KMS-11 (cell line): ENCODE measurements at regions not wholly inside any gene's neighbourhood (a gene's known extent, or its start where the extent isn't known, plus 50 kb on each side); places are given as distances from the start of the nearest gene placed in this dataset.

ENCODE experiments used
- H2AFZ ChIP-seq: fragments of 200-600 bp; sonication (generic); 2 replicates; pipeline ENCODE4 v1.6.1; 2016; ENCODE audit warnings: antibody characterized with exemption, mixed run types, low read depth
- H3K27ac ChIP-seq: fragments of 200-600 bp; sonication (generic); 2 replicates; pipeline ENCODE4 v1.6.1; 2016; ENCODE audit warnings: mild to moderate bottlenecking, mixed run types
- H3K27me3 ChIP-seq: fragments of 200-600 bp; sonication (generic); 2 replicates; pipeline ENCODE4 v1.6.1; 2017; ENCODE audit warnings: mild to moderate bottlenecking, low read depth, mixed run types, moderate library complexity; ENCODE audit not compliant: insufficient read depth
- H3K36me3 ChIP-seq: fragments of 200-600 bp; sonication (generic); 2 replicates; pipeline ENCODE4 v1.6.1; 2017; ENCODE audit warnings: mild to moderate bottlenecking, mixed run types; ENCODE audit not compliant: insufficient read depth
- H3K4me1 ChIP-seq: fragments of 200-600 bp; sonication (generic); 2 replicates; pipeline ENCODE4 v1.6.1; 2016; ENCODE audit warnings: mild to moderate bottlenecking, low read depth, mixed run types; ENCODE audit not compliant: poor library complexity, severe bottlenecking
- H3K4me2 ChIP-seq: fragments of 200-600 bp; sonication (generic); 2 replicates; pipeline ENCODE4 v1.7.0; 2016; ENCODE audit warnings: mild to moderate bottlenecking, mixed run types
- H3K4me3 ChIP-seq: fragments of 200-600 bp; sonication (generic); IDR thresholded peaks from 2 replicates; pipeline ENCODE4 v1.6.1; 2017; ENCODE audit warnings: low read depth, low read length, mixed read lengths; ENCODE audit not compliant: insufficient read depth
- H3K79me2 ChIP-seq: fragments of 200-600 bp; sonication (generic); 2 replicates; pipeline ENCODE4 v1.6.1; 2016; ENCODE audit warnings: low read depth, mixed run types; ENCODE audit not compliant: insufficient read depth
- H3K9ac ChIP-seq: fragments of 200-600 bp; sonication (generic); 2 replicates; pipeline ENCODE4 v1.6.1; 2016; ENCODE audit warnings: mild to moderate bottlenecking, mixed run types
- H4K20me1 ChIP-seq: fragments of 200-600 bp; sonication (generic); 2 replicates; pipeline ENCODE4 v1.6.1; 2016; ENCODE audit warnings: mild to moderate bottlenecking, mixed run types; ENCODE audit not compliant: insufficient read depth
- TF ChIP-seq, protein P1 (sequence below): fragments of 200-600 bp; sonication (generic); conservative IDR thresholded peaks from 2 replicates; pipeline ENCODE4 v1.6.1; 2017; ENCODE audit warnings: low read depth, mild to moderate bottlenecking, antibody characterized with exemption, low read length, moderate library complexity, mixed read lengths

DNA sequence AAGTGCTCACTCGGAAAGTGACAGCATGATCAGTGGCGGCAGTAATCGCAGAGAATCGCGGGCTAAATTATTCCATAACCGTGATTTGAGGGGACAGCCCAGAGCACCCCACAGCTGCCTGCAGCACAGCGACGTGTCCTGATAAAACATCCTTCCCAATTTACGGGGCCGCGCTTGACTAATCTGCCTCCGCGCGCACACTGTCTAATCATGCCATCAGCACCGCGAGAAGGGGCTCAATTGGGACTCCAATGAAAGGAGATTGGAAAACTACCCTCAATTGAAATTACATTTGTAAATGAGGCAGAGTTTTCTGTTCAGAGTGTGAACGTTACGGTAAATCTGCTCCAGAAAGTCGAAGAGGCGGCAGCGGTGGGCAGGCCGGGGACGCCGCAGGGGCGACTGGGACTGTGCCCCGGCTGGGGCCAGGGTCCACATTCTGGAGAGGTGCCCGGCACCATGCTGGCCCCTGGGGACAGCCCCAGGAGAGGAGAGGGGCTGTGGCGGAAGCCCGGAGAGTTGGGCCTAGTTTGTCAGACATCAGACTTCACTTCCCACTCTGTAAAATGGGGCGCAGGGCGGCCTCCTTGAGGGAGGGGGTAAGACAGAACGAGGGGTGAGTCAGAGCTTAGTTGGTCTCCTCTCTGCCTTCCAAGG, 107.7 kb downstream of the FAM53A start:
- TF ChIP-seq, protein P1, sequence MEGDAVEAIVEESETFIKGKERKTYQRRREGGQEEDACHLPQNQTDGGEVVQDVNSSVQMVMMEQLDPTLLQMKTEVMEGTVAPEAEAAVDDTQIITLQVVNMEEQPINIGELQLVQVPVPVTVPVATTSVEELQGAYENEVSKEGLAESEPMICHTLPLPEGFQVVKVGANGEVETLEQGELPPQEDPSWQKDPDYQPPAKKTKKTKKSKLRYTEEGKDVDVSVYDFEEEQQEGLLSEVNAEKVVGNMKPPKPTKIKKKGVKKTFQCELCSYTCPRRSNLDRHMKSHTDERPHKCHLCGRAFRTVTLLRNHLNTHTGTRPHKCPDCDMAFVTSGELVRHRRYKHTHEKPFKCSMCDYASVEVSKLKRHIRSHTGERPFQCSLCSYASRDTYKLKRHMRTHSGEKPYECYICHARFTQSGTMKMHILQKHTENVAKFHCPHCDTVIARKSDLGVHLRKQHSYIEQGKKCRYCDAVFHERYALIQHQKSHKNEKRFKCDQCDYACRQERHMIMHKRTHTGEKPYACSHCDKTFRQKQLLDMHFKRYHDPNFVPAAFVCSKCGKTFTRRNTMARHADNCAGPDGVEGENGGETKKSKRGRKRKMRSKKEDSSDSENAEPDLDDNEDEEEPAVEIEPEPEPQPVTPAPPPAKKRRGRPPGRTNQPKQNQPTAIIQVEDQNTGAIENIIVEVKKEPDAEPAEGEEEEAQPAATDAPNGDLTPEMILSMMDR: no peak
- Histone ChIP-seq H2AFZ (no peak overlapping the region), H3K4me1 (no peaks in the 10 kb centered on the region), H3K79me2 (no peaks in the 10 kb centered on the region), H3K27ac (no peak overlapping the region), H4K20me1 (no peaks in the 10 kb centered on the region), H3K27me3 (peaks cover under 1% of the 10 kb centered on the region; the same call in 1 of the 2 replicates), H3K4me2 (no peak overlapping the region), H3K36me3 (no peaks in the 10 kb centered on the region), H3K4me3 (no peak overlapping the region), H3K9ac (no peak overlapping the region)

DNA sequence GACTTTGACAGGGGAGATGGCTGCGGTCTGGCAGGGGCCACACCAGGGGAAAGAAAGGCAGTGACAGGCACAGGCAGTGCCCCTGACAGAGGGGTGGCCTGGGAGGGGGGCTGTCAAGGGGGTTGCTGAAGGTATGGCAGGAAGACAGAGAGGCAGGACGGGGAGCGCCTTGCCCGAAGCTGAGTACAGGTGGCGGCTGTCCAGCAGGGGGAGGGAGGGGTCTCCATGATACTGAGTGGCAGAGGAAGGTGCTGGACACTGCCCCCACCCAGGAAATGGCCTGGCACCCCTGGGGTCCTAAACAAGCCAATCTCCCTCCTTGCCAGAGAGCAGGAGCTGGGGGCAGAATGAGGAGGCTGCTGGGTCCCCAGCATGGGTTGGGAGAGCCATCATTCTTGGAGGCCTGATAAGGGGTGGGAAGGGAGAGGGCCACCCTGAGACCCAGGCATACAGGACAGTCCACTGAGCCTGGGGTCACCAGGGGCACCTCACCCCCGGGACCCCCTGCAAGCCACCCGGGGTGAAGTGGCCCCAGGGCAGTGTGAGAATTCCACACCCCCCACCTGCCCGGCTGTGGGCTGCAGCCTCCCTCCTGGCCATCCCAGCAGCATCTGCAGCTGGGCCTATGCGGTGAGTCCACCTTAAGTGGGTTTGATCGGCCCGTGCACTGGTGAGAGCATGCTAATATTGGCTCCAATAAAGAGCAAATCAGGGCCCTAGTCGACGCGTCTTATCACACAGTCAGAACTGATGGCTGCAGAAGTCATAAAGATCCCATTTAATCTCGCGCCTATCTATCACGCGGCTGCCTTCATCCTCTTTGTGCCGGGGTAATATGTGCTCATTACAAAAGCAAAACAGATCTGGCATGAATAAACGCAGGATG, 108.5 kb downstream of the FAM53A start:
- TF ChIP-seq, protein P1: no peak
- Histone ChIP-seq H4K20me1 (no peaks in the 10 kb centered on the region), H3K4me3 (no peak overlapping the region), H2AFZ (no peak overlapping the region), H3K79me2 (no peaks in the 10 kb centered on the region), H3K27me3 (peaks cover 4% of the 10 kb centered on the region; the same call in 1 of the 2 replicates), H3K4me2 (no peak overlapping the region), H3K9ac (no peak overlapping the region), H3K27ac (no peak overlapping the region), H3K4me1 (no peaks in the 10 kb centered on the region), H3K36me3 (no peaks in the 10 kb centered on the region)

DNA sequence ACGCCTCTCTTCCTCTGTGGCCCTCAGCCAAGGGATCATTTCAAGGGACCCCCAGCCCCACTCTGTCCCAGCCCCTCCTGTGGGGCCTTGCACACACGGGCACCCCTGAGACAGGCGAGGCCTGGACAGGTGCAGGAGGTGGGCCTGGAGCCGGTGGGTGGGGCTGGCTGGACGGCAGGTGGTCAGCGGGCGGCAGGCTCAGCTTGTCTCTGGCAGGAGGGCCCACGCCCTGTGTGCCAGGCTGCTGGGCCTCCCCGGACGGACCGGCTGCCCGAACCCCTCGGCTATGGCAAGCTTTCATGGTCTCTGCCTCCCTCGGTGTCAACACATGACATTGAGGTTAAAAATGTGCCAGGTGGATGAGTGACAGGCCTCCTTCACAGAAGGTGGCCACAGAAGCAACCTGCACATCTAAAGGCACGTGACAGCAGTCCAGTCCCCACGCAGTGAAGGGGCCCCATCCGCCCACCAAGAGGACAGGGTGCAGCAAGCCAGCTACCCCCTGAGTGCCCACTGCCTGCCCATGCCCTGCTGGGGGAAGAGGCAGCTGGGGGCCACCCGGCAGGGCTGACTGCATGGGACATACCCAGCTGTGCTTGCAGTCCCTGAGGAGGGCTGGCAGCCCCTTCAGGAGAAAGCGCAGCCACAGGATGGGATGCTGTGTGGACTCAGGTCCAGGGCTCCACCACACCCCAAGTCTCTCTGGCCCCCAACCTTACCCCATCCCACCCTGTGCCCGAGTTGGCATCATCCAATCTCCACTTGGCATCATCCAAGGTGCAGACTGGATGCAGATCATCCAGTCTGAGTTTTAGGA, 109.3 kb downstream of the FAM53A start:
- H3K27ac ChIP-seq: no peak overlapping the region
- H2AFZ ChIP-seq: no peak overlapping the region
- H3K4me2 ChIP-seq: no peak overlapping the region
- H3K79me2 ChIP-seq: no peaks in the 10 kb centered on the region
- no peaks in the 10 kb centered on the region for H3K36me3 ChIP-seq
- H3K4me3 ChIP-seq: no peak overlapping the region
- TF ChIP-seq, protein P1: no peak
- H3K9ac ChIP-seq: no peak overlapping the region
- H3K4me1 ChIP-seq: no peaks in the 10 kb centered on the region
- H3K27me3 ChIP-seq: peaks cover 4% of the 10 kb centered on the region; the same call in 1 of the 2 replicates
- H4K20me1 ChIP-seq: no peaks in the 10 kb centered on the region

- Histone ChIP-seq H4K20me1 (no peaks in the 10 kb centered on the region), H3K4me1 (no peaks in the 10 kb centered on the region), H3K27ac (no peak overlapping the region), H3K27me3 (peaks cover 4% of the 10 kb centered on the region; the same call in 1 of the 2 replicates), H3K36me3 (no peaks in the 10 kb centered on the region), H2AFZ (no peak overlapping the region), H3K79me2 (no peaks in the 10 kb centered on the region), H3K4me2 (no peak overlapping the region), H3K4me3 (no peak overlapping the region), H3K9ac (no peak overlapping the region)
- TF ChIP-seq, protein P1: no peak
Measured at GRCh38 chr4:1573830-1574459, 110.2 kb downstream of the FAM53A start.
